ENCODE measurements at regions not wholly inside any gene's neighbourhood (a gene's known extent, or its start where the extent isn't known, plus 50 kb on each side); places are given as distances from the start of the nearest gene placed in this dataset.

GRCh38 chr1:199002661-199003060, 363.8 kb downstream of the PTPRC start:
- TF ChIP-seq CTCF (CRISPR knock-in tag; IDR thresholded peaks at IDR 0.05), result no peak
- no peak for TF ChIP-seq ETV5 (CRISPR knock-in tag; IDR thresholded peaks at IDR 0.05; ENCODE audit: borderline replicate concordance)
- no peak for TF ChIP-seq ZBTB43 (CRISPR knock-in tag; conservative IDR thresholded peaks at IDR 0.05)
- no peak for TF ChIP-seq BATF2 (CRISPR knock-in tag; IDR thresholded peaks at IDR 0.05)
- TF ChIP-seq ZMYM4 (CRISPR knock-in tag; IDR thresholded peaks at IDR 0.05), result no peak
- TF ChIP-seq MXI1 (IDR thresholded peaks at IDR 0.05; ENCODE audit: borderline replicate concordance, low read depth, low read length), result no peak
- no peak for TF ChIP-seq TRIM24 (CRISPR knock-in tag; IDR thresholded peaks at IDR 0.05)
- no peak for TF ChIP-seq ZMAT5 (CRISPR knock-in tag; IDR thresholded peaks at IDR 0.05; ENCODE audit: borderline replicate concordance, low read depth)
- TF ChIP-seq ZNF282 (IDR thresholded peaks at IDR 0.05; ENCODE audit: partially characterized antibody), result no peak
- TF ChIP-seq ZNF367 (CRISPR knock-in tag; IDR thresholded peaks at IDR 0.05; ENCODE audit: borderline replicate concordance), result no peak
- no peak for TF ChIP-seq RERE (CRISPR knock-in tag; IDR thresholded peaks at IDR 0.05; ENCODE audit: low read depth)
